ENCODE measurements at regions not wholly inside any gene's neighbourhood (a gene's known extent, or its start where the extent isn't known, plus 50 kb on each side); places are given as distances from the start of the nearest gene placed in this dataset.

DNA sequence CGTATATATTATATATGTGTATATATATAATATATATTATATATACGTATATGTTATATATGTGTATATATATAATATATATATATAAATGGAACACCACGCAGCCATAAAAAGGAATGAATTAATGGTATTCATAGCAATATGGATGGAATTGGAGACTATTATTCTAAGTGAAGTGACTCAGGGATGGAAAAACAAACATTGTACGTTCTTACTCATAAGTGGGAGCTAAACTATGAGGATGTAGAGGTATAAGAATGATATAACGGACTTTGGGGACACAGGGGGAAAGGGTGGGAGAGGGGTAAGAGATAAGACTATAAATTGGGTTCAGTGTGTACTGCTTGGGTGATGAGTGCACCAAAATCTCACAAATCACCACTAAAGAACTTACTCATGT lies 1388.9 kb downstream of the C4orf33 start:
- no peak for DNase-seq (ENCODE audit: low read depth)

DNA sequence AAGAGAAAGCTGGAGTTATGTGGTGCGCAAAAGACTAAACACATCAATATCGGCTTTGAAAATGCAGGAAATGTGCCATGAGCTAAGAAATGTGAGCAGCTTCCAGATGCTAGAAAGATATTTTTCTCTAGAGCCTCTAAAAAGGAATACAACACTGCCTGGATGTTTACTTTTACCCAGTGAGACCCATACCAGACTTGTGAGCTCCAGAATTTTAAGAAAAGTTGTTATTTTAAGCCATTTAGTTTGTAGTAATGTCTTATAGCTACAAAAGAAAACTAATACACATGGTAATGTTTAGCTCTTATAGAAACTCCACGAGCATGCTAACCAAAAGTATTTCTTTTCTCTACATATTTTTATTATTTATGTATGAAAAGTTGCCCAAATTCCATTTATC lies 1389.4 kb downstream of the C4orf33 start:
- DNase-seq (ENCODE audit: low read depth) = no peak

DNA sequence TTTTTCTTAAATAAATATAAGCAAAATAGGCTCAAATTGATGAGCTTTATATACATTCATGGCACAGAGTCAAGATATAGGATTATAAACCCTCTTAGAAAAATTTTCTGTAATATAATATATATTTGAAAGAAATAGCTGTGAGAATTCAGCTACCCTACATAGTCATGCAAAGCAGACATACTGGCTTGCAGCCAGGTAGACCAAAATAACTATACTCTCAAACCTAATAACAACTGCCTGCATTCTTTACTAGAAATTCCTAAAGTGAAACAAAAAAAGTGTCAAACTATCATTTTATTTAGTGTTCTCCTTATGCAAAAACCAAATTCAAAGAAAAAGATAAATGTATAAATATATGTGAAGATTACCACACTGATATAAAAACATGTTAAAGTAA lies 1390.2 kb downstream of the C4orf33 start:
- no peak for DNase-seq (ENCODE audit: low read depth)

DNA sequence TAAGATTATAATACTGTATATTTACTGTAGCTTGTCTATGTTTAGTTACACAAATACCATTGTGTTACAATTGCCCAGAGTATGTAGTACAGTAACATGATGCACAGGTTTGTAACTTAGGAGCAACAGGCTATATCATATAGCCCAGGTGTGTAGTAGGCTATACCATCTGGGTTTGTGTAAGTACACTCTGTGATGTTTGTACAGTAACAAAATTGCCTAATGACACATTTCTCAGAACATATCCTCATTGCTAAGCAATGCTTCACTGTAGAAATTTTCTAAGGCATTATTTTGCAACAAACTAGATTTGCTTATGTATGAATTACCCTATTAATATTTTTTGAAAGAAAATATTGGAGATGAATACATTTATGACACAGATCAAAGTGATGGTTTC lies 1390.9 kb downstream of the C4orf33 start:
- no peak for DNase-seq (ENCODE audit: low read depth)

DNA sequence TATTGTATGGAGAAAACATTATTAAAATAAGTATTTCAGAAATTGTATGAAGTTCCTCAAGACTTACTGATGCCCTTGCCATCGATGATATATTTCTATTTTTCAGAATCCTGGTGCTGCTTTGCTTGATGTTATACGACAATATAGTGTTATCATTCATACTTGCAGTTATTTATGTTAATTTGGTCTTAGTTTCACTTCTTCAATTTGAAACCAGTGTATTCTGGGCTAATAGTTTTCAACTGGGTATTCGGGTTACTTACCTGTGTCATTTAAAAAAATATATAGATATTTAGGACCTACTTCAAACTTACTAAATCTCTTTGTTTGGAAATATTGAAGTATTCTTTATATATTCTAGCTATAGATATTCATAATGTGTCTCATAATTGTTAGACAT lies 1414.7 kb downstream of the C4orf33 start:
- DNase-seq (ENCODE audit: low read depth) = no peak

DNA sequence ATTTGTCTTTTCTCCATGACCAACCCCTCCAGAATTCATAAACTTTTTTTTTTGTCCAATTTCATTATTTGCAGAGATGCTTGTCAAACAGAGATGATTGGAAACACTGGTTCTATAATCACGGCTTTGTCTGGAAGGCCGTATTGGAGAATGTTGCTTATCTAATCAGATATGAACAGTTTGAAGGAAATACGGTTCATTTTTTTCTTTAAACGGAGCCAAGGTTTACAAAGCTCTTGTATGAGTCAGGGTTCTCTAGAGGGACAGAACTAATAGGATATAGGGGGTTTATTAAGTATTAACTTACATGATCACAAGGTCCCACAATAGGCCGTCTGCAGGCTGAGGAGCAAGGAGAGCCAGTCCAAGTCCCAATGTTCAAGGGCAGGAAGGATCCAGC lies 1415.8 kb downstream of the C4orf33 start:
- no peak for DNase-seq (ENCODE audit: low read depth)

DNA sequence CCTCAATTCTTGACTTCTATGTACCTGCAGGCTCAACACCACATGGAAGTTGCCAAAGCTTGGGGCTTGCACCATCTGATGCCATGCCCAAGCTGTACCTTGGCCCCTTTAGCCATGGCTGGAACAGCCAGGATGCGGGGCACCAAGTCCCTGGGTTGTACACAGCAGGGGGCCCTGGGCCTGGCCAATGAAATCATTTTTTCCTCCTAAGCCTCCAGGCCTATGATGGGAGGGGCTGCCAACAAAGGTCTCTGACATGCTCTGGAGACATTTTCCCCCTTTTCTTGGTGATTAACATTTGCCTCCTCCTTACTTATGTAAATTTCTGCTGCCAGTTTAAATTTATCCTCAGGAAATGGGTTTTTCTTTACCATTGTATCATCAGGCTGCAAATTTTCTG lies 1428.1 kb downstream of the C4orf33 start:
- DNase-seq (ENCODE audit: low read depth) = no peak

DNA sequence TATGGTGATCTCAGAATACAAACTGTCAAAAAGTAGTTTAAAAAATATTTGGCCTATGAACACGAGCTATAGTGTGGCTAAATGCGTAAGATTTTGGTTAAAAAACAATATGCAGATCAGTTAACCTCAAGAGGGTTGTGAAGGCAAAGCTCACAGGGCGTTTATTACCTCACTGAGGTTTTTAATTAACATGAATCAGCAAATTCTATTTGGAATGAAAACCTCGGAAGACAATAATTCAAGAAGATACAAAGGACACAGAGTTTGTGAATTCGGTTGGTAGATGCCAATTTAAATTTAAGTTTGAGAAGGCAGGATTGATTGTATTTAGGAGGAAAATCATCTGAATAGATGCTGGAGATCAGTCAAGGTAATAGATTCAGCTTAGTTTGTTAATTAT lies 1434.6 kb downstream of the C4orf33 start:
- no peak for DNase-seq (ENCODE audit: low read depth)

DNA sequence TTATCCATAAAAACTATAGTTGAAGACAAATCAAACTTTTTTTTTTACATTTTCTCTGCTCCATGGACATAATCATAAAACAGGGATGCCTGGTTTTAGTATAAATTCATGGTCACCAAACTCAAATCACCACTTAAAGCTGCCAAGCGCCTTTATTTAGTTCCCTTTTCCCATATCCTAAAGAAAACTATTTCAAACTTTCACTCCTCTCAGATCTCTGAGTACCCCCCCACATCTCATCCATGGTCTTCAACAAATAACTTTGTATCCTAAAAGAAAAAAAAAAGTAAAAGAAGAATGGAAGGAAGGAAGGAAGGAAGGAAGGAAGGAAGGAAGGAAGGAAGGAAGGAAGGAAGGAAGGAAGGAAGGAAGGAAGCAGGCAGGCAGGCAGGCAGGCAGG lies 1438.7 kb downstream of the C4orf33 start:
- no peak for DNase-seq (ENCODE audit: low read depth)

DNA sequence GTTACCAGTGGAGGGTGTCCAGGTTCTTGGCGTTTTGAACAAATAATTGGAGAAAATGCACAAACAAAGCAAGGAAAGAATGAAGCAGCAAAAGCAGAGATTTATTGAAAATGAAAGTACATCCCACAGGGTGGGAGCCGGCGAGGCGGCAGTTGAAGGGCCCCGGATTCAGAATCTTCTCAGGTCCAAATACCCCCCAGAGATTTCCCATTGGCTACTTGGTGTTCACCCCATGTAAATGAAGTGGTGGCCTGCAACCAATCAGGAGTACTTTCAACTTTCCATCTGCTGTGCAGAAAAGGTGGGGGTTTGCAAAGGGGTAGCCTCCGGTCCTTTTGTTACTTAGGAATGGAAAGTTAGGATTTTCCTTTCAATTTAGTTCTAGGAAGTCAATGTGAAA lies 1447.0 kb downstream of the C4orf33 start:
- DNase-seq (ENCODE audit: low read depth) = peak; percentile 47

DNA sequence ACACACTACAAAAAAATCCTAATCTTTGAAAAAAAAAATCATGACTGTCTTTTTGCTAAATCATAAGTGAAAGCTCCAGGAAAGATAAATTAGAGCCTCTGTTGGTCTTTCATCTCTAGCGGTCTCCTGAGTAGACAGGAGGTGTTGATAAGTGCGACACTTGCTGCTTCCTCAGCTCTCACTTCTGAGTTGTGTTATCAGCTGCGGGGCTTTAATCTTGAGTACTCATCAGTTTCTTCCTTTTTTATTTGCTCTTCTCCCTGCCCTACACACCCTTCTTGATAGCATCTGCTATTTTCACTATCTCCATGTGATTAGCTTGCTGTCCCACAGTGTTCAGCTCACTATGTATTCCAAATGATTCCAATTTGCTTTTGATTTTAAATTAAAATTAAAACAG lies 1449.2 kb downstream of the C4orf33 start:
- DNase-seq (ENCODE audit: low read depth) = no peak

DNA sequence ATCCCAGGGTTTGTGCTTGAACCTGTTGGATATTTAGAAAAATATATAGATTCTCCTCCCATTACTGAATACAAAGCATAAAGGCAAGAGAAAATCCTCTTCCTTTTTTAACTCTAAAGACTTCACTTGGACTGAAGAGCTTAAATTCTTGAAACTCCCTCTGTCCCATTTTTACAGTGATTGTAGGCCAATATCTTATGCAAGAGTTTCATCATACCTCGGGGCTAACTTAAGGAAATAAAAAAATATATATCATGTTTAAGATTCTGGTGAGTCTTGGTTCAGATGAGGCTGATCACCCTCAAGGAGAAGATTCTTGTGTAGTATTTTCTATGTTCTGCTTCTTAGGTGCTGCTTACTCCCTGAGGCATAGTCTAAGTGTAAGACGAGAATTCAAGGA lies 1449.6 kb downstream of the C4orf33 start:
- no peak for DNase-seq (ENCODE audit: low read depth)

DNA sequence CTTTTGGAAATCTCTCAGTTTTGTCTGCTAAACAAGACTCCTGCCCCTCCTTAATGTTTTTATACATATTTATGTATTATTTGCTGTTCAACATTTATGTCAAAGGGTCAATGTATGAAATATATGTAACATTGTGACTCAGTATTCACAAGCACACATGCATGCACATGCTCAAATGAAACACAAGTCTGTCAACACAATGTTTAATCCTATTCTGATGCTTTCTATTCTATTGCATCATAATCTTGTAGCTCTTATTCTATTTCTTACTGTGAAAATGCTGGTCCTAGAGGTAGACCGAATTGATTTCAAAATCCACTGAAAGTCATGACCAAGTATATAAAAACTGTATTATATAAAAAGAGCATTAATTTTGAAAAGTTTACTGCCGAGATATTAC lies 1463.3 kb downstream of the C4orf33 start:
- no peak for DNase-seq (ENCODE audit: low read depth)

DNA sequence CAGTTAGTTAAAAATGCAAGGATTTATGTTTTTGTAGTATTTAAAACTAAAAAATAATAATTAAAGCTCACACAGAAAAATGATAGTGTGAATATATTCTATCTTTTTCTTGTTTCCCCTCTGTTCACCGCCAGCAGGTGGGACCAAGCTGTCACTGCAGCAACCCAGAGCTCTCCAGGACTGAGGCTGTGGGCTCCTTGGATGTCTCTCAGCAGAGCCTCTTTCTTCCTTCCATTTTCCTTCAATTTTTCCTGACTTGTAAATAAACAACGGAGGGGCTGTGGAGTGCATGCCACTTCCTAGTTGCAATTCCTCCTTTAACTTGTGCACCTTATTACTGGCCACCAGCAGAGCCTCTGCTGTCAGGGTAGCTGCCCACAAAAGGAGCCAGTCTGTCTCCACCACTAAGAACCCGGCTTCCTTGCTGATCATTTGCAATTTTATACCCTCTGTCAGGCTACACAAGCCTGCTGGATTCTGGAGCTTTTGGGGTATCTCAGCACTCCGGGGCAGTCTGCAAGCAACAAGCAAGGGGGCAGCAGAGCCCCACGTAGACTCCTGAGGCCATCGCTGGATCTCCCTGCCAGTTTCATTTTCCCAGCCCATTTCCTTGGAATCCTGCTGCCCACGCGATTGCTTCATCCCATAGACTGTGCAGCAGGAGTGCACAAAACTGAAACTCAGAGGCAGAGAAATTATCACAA lies 1467.4 kb downstream of the C4orf33 start:
- DNase-seq (ENCODE audit: low read depth) = peak; percentile 64

DNA sequence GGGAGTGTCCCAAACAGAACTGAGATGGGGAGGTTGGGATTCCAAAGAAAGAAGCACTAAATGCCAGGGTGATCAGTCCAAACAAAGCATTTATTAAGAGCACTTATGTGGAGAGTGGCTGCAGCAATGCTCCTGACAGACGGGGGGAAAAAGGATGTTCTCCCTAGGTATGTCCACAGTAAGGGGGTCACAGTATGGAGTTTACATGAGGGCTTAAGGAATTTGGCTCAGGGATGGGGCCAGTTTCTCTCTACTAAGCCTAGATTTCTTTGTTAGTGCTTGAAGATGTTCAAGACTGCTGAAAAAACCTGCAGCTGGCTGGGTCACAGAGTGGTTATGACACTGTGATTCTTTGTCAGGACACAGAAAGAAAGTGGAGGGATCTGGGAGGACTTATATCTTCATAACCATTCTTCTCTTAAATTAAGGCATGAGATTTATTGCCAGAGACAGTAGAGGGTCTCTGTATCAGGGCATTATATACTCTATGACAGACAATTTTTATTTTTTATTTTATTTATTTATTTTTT lies 1468.0 kb downstream of the C4orf33 start:
- no peak for DNase-seq (ENCODE audit: low read depth)

DNA sequence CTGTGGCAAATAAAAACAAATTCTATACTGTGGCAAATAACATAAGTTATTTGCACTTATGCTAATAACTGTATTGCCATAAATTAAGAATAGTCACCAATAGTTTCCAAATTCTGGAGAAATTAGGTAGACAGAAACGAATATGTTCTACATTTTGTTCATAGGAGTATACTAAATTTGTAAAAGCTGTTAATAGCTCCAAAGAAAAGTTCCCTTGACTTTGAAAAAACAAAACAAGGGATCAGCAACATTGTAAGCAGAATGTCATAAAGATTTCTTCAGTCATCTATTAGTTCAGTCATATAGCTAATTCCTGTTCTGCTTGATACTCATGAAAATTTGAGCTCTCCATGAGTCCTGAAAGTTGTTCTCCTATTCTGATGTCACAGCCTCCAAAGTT lies 1472.8 kb downstream of the C4orf33 start:
- DNase-seq (ENCODE audit: low read depth) = no peak

DNA sequence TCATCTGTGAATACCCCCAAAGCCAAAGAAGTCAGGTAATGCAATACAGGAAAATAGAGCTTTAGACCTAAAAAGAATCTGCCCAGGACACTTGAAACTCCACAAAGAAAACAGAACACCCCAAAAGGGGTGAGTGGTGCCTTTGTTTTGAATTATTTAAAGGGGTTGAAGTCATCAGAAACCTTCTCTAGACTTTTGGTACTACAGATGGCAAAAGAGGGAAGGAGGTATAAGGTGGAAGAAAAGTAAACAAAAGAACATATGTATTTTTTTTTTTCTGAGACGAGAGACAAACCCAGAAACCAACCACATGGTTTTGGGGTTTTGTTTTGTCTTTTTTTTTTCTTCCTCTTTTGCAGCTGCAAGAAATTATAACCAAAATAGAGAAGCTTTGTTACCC lies 1477.8 kb downstream of the C4orf33 start:
- no peak for DNase-seq (ENCODE audit: low read depth)

DNA sequence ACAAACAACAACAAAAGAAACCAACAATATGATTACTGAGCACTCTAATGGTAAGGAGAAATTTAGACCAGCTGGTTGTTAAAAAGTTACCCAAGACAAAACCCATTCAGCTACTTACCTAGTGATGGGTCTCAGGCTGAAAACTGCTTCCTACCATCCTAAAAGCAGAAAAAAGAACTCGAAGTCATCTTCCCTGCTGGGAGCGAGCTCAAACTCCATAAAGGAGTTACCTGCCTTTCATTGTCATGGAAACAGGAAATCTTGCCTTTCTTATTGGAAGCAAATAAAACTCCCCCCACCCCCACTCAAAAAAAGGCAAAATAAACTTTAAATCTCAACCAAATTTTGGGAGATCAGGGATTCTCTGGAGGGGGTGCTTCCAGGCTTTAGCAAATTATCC lies 1478.3 kb downstream of the C4orf33 start:
- DNase-seq (ENCODE audit: low read depth) = no peak

DNA sequence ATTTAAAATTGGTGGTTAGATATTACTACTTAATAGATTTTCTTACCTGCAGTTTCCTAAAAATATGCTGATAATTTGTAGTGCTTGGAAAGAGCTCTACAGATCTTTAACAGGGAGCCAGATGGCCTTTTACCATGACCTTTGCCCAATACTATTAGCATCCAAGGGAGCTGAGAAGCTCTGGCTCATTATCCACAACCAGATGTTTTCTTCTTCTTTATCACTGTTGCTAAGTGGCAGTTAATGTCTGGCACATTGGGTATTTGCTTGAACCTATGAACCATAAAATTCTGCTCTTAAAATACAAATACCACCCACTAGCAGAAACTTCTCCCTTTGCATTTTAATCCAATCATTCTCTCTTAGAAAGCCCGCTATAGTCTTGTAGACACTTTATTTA lies 1480.3 kb downstream of the C4orf33 start:
- no peak for DNase-seq (ENCODE audit: low read depth)

DNA sequence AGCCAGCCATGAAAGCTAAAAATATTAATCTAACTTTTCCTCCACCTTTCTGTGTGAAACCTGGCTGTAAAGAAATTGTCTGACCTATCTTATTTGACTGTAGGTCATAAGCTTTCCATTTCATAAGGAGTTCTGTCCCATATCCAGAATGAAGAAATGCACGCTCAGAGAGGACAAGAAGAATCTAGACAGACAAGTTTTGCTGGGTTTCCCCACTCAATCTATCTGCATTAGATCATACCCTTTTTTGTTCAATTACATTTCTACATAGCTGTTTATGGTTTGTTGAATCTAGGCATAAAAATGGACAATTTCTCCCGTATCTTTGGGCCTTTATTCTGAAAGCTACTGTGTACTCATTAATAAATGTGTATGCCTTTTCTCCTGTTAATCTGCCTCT lies 1495.1 kb downstream of the C4orf33 start:
- no peak for DNase-seq (ENCODE audit: low read depth)

DNA sequence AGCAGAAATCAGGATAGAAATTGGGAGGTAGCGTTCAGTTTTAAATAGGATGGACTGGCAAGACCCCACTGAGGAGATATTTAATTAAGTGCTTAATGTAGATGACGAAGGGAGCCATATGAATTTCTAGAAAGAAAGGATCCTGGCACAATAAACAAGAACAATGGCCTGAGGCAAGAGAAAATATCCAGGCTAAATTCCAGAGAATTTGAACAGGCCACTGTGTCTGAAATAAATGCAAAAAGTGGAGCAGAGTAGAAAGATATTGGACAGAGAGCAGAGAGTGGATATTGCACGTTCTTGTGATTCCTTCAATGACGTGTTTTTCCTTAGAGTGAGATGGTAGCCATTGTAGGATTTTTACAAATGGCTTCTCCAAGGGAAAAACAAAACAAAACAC lies 1504.8 kb downstream of the C4orf33 start:
- DNase-seq (ENCODE audit: low read depth) = no peak

DNA sequence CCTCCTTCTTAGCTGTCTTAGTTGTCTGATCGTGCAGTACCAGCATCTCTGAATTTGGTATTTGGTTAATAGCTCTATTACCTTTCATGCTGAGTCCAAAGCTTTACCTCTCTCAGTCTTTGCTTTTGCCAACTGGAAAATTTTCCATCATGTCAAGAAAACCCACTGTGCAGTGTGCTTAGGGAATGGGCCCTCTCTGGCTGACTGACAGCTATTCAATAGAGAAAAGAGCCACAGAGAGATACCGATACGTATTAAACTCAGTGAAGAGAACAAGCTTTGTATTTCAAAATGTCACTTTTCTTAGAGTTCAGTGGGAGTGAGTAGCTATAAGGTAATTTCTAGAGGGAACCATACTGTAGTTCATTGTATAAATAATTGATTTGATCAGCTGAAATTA lies 1507.1 kb downstream of the C4orf33 start:
- no peak for DNase-seq (ENCODE audit: low read depth)

DNA sequence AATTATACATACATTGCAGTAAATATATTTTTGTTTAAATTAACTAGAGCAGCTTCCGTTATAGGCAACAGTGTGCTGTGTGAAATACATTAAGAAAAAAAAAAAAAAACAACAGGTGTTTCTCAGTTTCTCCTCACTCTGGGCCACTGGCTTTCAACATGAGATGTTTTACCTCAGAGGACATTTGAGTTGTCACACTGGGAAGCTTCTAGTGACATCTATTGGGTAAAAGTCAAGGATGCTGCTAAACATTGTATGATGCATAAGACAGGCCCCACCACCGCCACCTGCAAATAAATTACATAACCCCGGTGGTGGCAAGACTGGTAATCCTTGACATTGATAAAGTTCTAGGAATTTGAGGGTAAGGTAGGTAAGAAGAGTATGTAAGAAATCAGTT lies 1512.2 kb downstream of the C4orf33 start:
- DNase-seq (ENCODE audit: low read depth) = no peak

DNA sequence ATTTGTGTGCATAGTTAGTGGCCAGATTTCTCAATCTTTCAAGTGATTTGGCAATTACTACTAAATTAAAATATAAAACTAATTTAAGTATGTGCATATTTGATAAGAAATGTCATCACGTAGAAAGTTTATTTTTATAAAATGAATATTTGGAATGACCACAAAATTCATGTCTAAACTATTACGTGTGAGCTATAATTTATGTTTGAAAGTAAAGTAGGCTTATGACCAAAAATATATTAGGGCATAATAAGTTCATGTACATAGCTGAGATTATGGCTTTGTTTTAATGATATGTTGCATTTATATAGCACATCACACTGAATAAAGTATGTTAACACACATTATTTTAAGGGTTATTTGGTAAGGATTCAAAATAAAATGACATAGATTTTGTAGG lies 1532.6 kb downstream of the C4orf33 start:
- no peak for DNase-seq (ENCODE audit: low read depth)
